Osteoblast (primary cell): ENCODE measurements at regions not wholly inside any gene's neighbourhood (a gene's known extent, or its start where the extent isn't known, plus 50 kb on each side); places are given as distances from the start of the nearest gene placed in this dataset.
"Not testable (repeated sequence)": the region's sequence is repeated elsewhere in the genome, so short reads cannot be mapped to it uniquely, and the experiment has no call there.

Experiments
- DNase-seq: peaks from one replicate; pipeline ENCODE4 v3.0.0; 2011; ENCODE audit warnings: low spot score, mixed read lengths; ENCODE audit not compliant: insufficient read length; ENCODE audit errors: missing footprints
- H2AFZ ChIP-seq: 2 replicates; pipeline ENCODE4 v1.6.0; 2011; ENCODE audit warnings: mild to moderate bottlenecking, low read length
- H3K27ac ChIP-seq: 2 replicates; pipeline ENCODE4 v1.5.1; 2011; ENCODE audit warnings: mild to moderate bottlenecking, low read depth, low read length, moderate library complexity
- H3K27me3 ChIP-seq: 2 replicates; pipeline ENCODE4 v1.6.0; 2012; ENCODE audit warnings: mild to moderate bottlenecking, control low read depth, inconsistent platforms, low read length, moderate library complexity; ENCODE audit not compliant: insufficient read depth
- H3K36me3 ChIP-seq: 2 replicates; pipeline ENCODE4 v1.5.1; 2011; ENCODE audit warnings: mild to moderate bottlenecking, low read length, control low read depth, moderate library complexity; ENCODE audit not compliant: insufficient read depth
- H3K4me1 ChIP-seq: 2 replicates; pipeline ENCODE4 v1.5.1; 2011; ENCODE audit warnings: mild to moderate bottlenecking, low read length, control low read depth, moderate library complexity; ENCODE audit not compliant: insufficient read depth
- H3K4me2 ChIP-seq: 2 replicates; pipeline ENCODE4 v1.6.0; 2011; ENCODE audit warnings: mild to moderate bottlenecking, low read length; ENCODE audit not compliant: insufficient read depth
- H3K4me3 ChIP-seq: fragments of 200-600 bp; sonication (generic); 3 replicates; pipeline ENCODE4 v1.5.1; 2012; ENCODE audit warnings: mild to moderate bottlenecking, low read length, inconsistent platforms; ENCODE audit not compliant: insufficient read depth
- H3K79me2 ChIP-seq: 2 replicates; pipeline ENCODE4 v1.6.0; 2012; ENCODE audit warnings: mild to moderate bottlenecking, low read length, control low read depth, inconsistent platforms; ENCODE audit not compliant: insufficient read depth
- H3K9me3 ChIP-seq: 2 replicates; pipeline ENCODE4 v1.5.1; 2011; ENCODE audit warnings: low read depth, low read length, control low read depth
- H4K20me1 ChIP-seq: 2 replicates; pipeline ENCODE4 v1.6.0; 2012; ENCODE audit warnings: mild to moderate bottlenecking, low read length, control low read depth; ENCODE audit not compliant: insufficient read depth
- CTCF ChIP-seq: IDR thresholded peaks from 2 replicates; pipeline ENCODE4 v1.5.1; 2011; ENCODE audit warnings: mild to moderate bottlenecking, low read depth, low read length, moderate library complexity; ENCODE audit errors: extremely low read depth

- Histone ChIP-seq H3K27me3 (no peaks in the 10 kb centered on the region), H3K4me3 (no peak overlapping the region), H3K36me3 (no peaks in the 10 kb centered on the region), H3K27ac (no peak overlapping the region), H2AFZ (no peak overlapping the region), H3K4me1 (no peaks in the 10 kb centered on the region), H3K4me2 (no peak overlapping the region), H4K20me1 (no peaks in the 10 kb centered on the region), H3K9me3 (no peaks in the 10 kb centered on the region), H3K79me2 (no peaks in the 10 kb centered on the region)
- no peak for TF ChIP-seq CTCF
- DNase-seq: no peak
Measured at GRCh38 chr2:146415291-146415690, 1429.5 kb upstream of the ACVR2A start.

- no peak overlapping the region for H3K4me2 ChIP-seq
- H3K79me2 ChIP-seq: no peaks in the 10 kb centered on the region
- H3K4me1 ChIP-seq: no peaks in the 10 kb centered on the region
- H3K4me3 ChIP-seq: no peak overlapping the region
- H2AFZ ChIP-seq: no peak overlapping the region
- no peak for TF ChIP-seq CTCF
- H3K36me3 ChIP-seq: no peaks in the 10 kb centered on the region
- no peaks in the 10 kb centered on the region for H3K9me3 ChIP-seq
- no peaks in the 10 kb centered on the region for H3K27me3 ChIP-seq
- no peak overlapping the region for H3K27ac ChIP-seq
- no peak for DNase-seq
- no peaks in the 10 kb centered on the region for H4K20me1 ChIP-seq
Measured at GRCh38 chr2:146414456-146414855, 1430.4 kb upstream of the ACVR2A start.

DNA sequence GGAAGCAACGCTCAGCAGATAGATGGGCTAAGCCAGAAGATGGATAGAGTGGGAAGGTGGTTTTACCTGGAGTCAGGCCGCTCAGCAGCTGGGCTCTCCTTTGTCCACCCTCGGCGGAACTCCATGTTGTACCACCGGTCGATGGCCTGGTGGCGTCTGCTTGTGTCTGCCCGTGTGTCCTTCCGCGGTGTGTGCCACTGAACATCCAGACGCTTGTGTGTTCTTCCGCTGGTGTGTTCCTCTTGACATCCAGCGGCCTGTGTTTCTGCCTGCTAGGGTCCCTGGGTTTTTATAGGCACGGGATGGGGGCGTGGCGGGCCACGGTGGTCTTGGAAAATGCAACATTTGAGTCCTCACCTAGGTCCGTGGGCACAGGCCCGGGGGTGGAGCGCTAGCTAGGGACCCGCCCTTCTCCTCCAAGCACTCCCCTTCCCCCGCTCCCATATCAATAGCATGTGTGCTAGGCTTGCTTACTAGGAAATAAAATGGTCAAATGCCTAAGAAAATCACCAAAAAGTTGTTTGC lies 1431.7 kb upstream of the ACVR2A start:
- Histone ChIP-seq H4K20me1 (no peaks in the 10 kb centered on the region), H3K27ac (no peak overlapping the region), H3K27me3 (no peaks in the 10 kb centered on the region), H3K36me3 (no peaks in the 10 kb centered on the region), H3K4me2 (no peak overlapping the region), H3K4me3 (no peak overlapping the region), H2AFZ (no peak overlapping the region), H3K79me2 (no peaks in the 10 kb centered on the region), H3K9me3 (no peaks in the 10 kb centered on the region), H3K4me1 (no peaks in the 10 kb centered on the region)
- no peak for TF ChIP-seq CTCF
- no peak for DNase-seq

- no peaks in the 10 kb centered on the region for H3K9me3 ChIP-seq
- H3K4me3 ChIP-seq: no peak overlapping the region
- H3K4me2 ChIP-seq: no peak overlapping the region
- H3K36me3 ChIP-seq: no peaks in the 10 kb centered on the region
- H3K27me3 ChIP-seq: no peaks in the 10 kb centered on the region
- no peaks in the 10 kb centered on the region for H4K20me1 ChIP-seq
- no peak overlapping the region for H3K27ac ChIP-seq
- no peaks in the 10 kb centered on the region for H3K79me2 ChIP-seq
- DNase-seq: no peak
- no peaks in the 10 kb centered on the region for H3K4me1 ChIP-seq
- TF ChIP-seq CTCF: no peak
- no peak overlapping the region for H2AFZ ChIP-seq
Measured at GRCh38 chr2:146412625-146413024, 1432.2 kb upstream of the ACVR2A start.

DNA sequence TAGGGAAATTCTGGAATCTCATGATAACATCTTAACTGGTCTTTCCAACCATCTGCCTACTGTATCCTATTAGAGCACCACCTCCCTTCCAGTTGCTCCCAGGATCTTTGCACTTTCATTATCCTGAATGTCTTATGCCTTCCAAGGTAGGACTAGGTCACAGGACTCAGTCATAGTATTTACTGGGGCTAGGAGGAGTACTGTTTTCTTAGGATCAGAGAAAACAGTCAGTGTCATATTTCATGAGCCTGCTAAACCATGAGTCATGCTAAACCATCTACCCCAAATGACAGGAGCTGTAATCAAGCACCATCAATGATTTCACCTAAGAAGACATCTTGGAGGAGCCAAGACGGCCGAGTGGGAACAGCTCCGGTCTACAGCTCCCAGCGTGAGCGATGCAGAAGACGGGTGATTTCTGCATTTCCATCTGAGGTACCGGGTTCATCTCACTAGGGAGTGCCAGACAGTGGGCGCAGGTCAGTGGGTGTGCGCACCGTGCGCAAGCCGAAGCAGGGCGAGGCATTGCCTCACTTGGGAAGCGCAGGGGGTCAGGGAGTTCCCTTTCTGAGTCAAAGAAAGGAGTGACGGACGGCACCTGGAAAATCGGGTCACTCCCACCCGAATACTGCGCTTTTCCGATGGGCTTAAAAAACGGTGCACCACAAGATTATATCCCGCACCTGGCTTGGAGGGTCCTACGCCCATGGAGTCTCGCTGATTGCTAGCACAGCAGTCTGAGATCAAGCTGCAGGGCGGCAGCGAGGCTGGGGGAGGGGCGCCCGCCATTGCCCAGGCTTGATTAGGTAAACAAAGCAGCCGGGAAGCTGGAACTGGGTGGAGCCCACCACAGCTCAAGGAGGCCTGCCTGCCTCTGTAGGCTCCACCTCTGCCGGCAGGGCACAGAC lies 1439.2 kb upstream of the ACVR2A start:
- not testable (repeated sequence) for H3K27me3 ChIP-seq, DNase-seq, H3K36me3 ChIP-seq, H2AFZ ChIP-seq, H3K4me1 ChIP-seq, H3K4me3 ChIP-seq, H3K9me3 ChIP-seq, H4K20me1 ChIP-seq, H3K79me2 ChIP-seq, H3K27ac ChIP-seq, H3K4me2 ChIP-seq

GRCh38 chr2:146403546-146404160 lies 1441.2 kb upstream of the ACVR2A start:
- not testable (repeated sequence) for H3K4me3 ChIP-seq, H3K4me1 ChIP-seq, H3K79me2 ChIP-seq, H2AFZ ChIP-seq, H3K4me2 ChIP-seq, DNase-seq, H4K20me1 ChIP-seq, H3K36me3 ChIP-seq, H3K9me3 ChIP-seq, H3K27ac ChIP-seq, H3K27me3 ChIP-seq
